ENCODE measurements at regions not wholly inside any gene's neighbourhood (a gene's known extent, or its start where the extent isn't known, plus 50 kb on each side); places are given as distances from the start of the nearest gene placed in this dataset.

GRCh38 chr6:91415031-91415605 is 828.2 kb upstream of the MAP3K7 start:
- H3K9me3 ChIP-seq = no peaks in the 10 kb centered on the region
- TF ChIP-seq EP300 (IDR thresholded peaks at IDR 0.05) = no peak
- TF ChIP-seq POLR2A (IDR thresholded peaks at IDR 0.05) = no peak
- TF ChIP-seq, protein P1, sequence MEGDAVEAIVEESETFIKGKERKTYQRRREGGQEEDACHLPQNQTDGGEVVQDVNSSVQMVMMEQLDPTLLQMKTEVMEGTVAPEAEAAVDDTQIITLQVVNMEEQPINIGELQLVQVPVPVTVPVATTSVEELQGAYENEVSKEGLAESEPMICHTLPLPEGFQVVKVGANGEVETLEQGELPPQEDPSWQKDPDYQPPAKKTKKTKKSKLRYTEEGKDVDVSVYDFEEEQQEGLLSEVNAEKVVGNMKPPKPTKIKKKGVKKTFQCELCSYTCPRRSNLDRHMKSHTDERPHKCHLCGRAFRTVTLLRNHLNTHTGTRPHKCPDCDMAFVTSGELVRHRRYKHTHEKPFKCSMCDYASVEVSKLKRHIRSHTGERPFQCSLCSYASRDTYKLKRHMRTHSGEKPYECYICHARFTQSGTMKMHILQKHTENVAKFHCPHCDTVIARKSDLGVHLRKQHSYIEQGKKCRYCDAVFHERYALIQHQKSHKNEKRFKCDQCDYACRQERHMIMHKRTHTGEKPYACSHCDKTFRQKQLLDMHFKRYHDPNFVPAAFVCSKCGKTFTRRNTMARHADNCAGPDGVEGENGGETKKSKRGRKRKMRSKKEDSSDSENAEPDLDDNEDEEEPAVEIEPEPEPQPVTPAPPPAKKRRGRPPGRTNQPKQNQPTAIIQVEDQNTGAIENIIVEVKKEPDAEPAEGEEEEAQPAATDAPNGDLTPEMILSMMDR (IDR thresholded peaks at IDR 0.05) = no peak
- no peak for TF ChIP-seq POLR2AphosphoS5 (IDR thresholded peaks at IDR 0.05)
- no peak overlapping the region for H3K27ac ChIP-seq
- ATAC-seq (ENCODE audit: low FRiP score in 2 of 2) (no peak), DNase-seq (no peak)
- 47 to 59% methylated on average over 4 of the region's 4 CpGs for WGBS, 2 donors
- H3K36me3 ChIP-seq = no peaks in the 10 kb centered on the region
- no peak overlapping the region for H3K4me3 ChIP-seq
- no peaks in the 10 kb centered on the region for H3K4me1 ChIP-seq
- no peaks in the 10 kb centered on the region for H3K27me3 ChIP-seq

GRCh38 chr6:91412532-91412931 is 825.7 kb upstream of the MAP3K7 start:
- Histone ChIP-seq H3K4me3 (no peak overlapping the region), H3K36me3 (no peaks in the 10 kb centered on the region), H3K9me3 (no peaks in the 10 kb centered on the region), H3K27me3 (no peaks in the 10 kb centered on the region), H3K4me1 (no peaks in the 10 kb centered on the region), H3K27ac (no peak overlapping the region)
- 71 to 72% methylated on average over 3 of the region's 3 CpGs for WGBS, 2 donors
- TF ChIP-seq POLR2AphosphoS5 (IDR thresholded peaks at IDR 0.05) (no peak), POLR2A (IDR thresholded peaks at IDR 0.05) (no peak), EP300 (IDR thresholded peaks at IDR 0.05) (no peak)
- TF ChIP-seq, protein P1 (IDR thresholded peaks at IDR 0.05) = no peak
- DNase-seq (no peak), ATAC-seq (ENCODE audit: low FRiP score in 2 of 2) (no peak)

DNA sequence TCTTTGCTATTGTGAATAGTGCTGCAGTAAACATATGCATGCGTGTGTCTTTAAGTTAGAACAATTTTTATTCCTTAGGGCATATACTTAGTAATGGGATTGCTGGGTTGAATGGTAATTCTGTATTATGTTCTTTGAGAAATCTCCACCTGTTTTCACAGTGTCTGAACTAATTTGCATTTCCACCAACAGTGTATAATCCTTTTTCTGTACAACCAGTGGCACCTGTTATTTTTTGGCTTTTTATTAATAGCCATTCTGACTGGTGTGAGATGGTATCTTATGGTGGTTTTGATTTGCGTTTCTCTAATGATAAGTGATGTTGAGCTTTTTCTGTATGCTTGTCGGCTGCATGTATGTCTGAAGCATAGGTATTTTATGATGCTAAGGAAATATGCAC is 820.8 kb upstream of the MAP3K7 start:
- no peak for DNase-seq
- no peaks in the 10 kb centered on the region for H3K4me1 ChIP-seq
- H3K9me3 ChIP-seq = peaks cover 0 to 9% (median 0%) of the 10 kb centered on the region in 4 donors
- ATAC-seq (ENCODE audit: low FRiP score in 2 of 2) = no peak
- no peaks in the 10 kb centered on the region for H3K27me3 ChIP-seq
- no peak overlapping the region for H3K4me3 ChIP-seq
- TF ChIP-seq, protein P1 (IDR thresholded peaks at IDR 0.05) = no peak
- TF ChIP-seq EP300 (IDR thresholded peaks at IDR 0.05) (no peak), POLR2AphosphoS5 (IDR thresholded peaks at IDR 0.05) (no peak), POLR2A (IDR thresholded peaks at IDR 0.05) (no peak)
- no peaks in the 10 kb centered on the region for H3K36me3 ChIP-seq
- WGBS, 2 donors = 89 to 90% methylated on average over 3 of the region's 3 CpGs
- no peak overlapping the region for H3K27ac ChIP-seq

DNA sequence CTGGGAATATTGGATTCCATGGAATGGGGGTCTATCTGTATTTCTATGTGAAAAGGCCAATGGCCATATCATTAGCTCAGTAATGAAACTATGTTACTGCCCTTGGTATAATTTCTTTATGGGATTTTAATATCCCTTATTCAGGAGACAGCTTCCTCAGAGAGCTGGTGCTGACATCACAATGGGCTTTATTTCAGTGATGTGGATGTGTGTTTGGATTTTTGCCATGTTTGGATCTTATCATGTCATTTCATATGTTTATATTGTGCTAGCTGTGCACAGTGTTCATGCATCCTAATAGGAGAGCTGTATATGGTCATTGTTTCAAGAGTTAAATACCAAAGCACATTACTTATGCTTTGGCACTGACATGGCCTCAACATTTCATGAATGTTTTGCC is 806.1 kb upstream of the MAP3K7 start:
- TF ChIP-seq POLR2A (IDR thresholded peaks at IDR 0.05) (no peak), EP300 (IDR thresholded peaks at IDR 0.05) (no peak), POLR2AphosphoS5 (IDR thresholded peaks at IDR 0.05) (no peak)
- TF ChIP-seq, protein P1 (IDR thresholded peaks at IDR 0.05) = no peak
- H3K27me3 ChIP-seq = no peaks in the 10 kb centered on the region
- H3K27ac ChIP-seq = no peak overlapping the region
- ATAC-seq (ENCODE audit: low FRiP score in 2 of 2) = no peak
- no peak for DNase-seq
- no peak overlapping the region for H3K4me3 ChIP-seq
- no peaks in the 10 kb centered on the region for H3K9me3 ChIP-seq
- H3K4me1 ChIP-seq = no peaks in the 10 kb centered on the region
- H3K36me3 ChIP-seq = no peaks in the 10 kb centered on the region

Measured in upper lobe of left lung (tissue), 6 donors.